22Rv1 (cell line): ENCODE measurements at regions not wholly inside any gene's neighbourhood (a gene's known extent, or its start where the extent isn't known, plus 50 kb on each side); places are given as distances from the start of the nearest gene placed in this dataset.

Experiments used
- ZFX ChIP-seq: fragments of 450-650 bp; IDR thresholded peaks from 2 replicates; pipeline ENCODE4 v1.6.1; 2017; ENCODE audit warnings: antibody characterized with exemption, borderline replicate concordance
- TF ChIP-seq, protein P1 (sequence below): fragments of 450-650 bp; IDR thresholded peaks from 2 replicates; pipeline ENCODE4 v1.5.1; 2017; ENCODE audit warnings: mild to moderate bottlenecking

DNA sequence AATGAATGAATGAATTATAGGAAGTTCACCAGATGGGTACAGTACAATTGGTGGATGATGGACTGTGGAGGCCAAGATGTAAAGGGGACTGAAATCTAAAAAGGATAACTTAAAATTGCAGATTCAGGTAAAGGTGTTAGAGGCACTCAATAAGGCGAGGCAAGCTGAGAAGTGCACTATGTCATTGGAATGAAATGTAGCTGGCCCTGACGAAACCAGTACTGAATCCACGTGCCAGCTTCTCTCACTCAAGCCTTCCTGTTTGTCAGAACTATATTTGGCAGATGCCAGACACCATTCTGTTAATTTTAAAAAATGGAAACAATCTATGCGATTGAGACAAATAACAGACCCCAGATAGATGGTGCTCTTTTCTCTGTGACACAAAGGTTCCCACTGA is 1039.1 kb upstream of the TENM3 start:
- TF ChIP-seq, protein P1, sequence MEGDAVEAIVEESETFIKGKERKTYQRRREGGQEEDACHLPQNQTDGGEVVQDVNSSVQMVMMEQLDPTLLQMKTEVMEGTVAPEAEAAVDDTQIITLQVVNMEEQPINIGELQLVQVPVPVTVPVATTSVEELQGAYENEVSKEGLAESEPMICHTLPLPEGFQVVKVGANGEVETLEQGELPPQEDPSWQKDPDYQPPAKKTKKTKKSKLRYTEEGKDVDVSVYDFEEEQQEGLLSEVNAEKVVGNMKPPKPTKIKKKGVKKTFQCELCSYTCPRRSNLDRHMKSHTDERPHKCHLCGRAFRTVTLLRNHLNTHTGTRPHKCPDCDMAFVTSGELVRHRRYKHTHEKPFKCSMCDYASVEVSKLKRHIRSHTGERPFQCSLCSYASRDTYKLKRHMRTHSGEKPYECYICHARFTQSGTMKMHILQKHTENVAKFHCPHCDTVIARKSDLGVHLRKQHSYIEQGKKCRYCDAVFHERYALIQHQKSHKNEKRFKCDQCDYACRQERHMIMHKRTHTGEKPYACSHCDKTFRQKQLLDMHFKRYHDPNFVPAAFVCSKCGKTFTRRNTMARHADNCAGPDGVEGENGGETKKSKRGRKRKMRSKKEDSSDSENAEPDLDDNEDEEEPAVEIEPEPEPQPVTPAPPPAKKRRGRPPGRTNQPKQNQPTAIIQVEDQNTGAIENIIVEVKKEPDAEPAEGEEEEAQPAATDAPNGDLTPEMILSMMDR: no peak
- TF ChIP-seq ZFX: no peak
